Endothelial cell of umbilical vein (primary cell): ENCODE measurements at regions not wholly inside any gene's neighbourhood (a gene's known extent, or its start where the extent isn't known, plus 50 kb on each side); places are given as distances from the start of the nearest gene placed in this dataset.

Experiments used
- EZH2 ChIP-seq: IDR thresholded peaks from 2 replicates; pipeline ENCODE4 v1.6.1; 2012; ENCODE audit warnings: borderline replicate concordance, low read depth, mild to moderate bottlenecking, moderate library complexity, low read length, inconsistent platforms; ENCODE audit not compliant: severe bottlenecking
- FOS ChIP-seq: IDR thresholded peaks from 2 replicates; pipeline ENCODE4 v1.6.1; 2011; ENCODE audit warnings: mild to moderate bottlenecking, low read length, moderate library complexity, borderline replicate concordance; ENCODE audit not compliant: insufficient read depth
- POLR2A ChIP-seq: IDR thresholded peaks from 2 replicates; pipeline ENCODE4 v1.6.1; 2012; ENCODE audit warnings: low read depth, mild to moderate bottlenecking, control low read depth, low read length
- TF ChIP-seq, protein P1 (sequence below), 2 donors: IDR thresholded peaks; 1 replicate in 1 of 2; 2 replicates in 1 of 2; pipeline ENCODE4 v1.5.1; 2011; ENCODE audit warnings: low read length in 2 of 2, mild to moderate bottlenecking in 2 of 2, moderate library complexity in 2 of 2, control low read depth in 1 of 2, inconsistent platforms in 1 of 2, low read depth in 1 of 2; ENCODE audit not compliant: insufficient read depth in 1 of 2; ENCODE audit errors: extremely low read depth in 1 of 2

DNA sequence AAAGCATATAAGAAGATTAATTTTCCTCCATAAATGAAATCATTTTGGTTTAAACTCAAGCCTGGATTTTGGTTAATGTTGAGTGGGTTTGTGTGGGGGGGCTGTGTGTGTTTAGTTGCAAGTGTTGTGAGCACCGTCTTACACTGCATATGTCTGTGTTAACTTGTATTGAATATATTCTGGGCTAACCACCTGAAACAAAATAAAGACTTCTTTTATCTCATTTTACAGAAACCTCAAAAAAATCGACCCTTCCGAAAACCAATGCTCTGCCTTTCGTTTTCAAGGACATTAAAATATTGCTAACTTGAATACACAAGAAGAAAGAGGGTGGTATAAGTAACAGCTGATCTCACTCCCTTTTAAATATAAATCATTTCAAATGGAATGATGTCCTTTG lies 192.2 kb upstream of the BLID start:
- TF ChIP-seq POLR2A = no peak
- TF ChIP-seq, protein P1, sequence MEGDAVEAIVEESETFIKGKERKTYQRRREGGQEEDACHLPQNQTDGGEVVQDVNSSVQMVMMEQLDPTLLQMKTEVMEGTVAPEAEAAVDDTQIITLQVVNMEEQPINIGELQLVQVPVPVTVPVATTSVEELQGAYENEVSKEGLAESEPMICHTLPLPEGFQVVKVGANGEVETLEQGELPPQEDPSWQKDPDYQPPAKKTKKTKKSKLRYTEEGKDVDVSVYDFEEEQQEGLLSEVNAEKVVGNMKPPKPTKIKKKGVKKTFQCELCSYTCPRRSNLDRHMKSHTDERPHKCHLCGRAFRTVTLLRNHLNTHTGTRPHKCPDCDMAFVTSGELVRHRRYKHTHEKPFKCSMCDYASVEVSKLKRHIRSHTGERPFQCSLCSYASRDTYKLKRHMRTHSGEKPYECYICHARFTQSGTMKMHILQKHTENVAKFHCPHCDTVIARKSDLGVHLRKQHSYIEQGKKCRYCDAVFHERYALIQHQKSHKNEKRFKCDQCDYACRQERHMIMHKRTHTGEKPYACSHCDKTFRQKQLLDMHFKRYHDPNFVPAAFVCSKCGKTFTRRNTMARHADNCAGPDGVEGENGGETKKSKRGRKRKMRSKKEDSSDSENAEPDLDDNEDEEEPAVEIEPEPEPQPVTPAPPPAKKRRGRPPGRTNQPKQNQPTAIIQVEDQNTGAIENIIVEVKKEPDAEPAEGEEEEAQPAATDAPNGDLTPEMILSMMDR (IDR thresholded peaks at IDR 0.05; ENCODE audit: extremely low read depth in 1 of 2, insufficient read depth in 1 of 2, low read depth in 1 of 2, low read length in 2 of 2) = no peak
- no peak for TF ChIP-seq FOS
- no peak for TF ChIP-seq EZH2
